Ishikawa (cell line): ENCODE measurements at regions not wholly inside any gene's neighbourhood (a gene's known extent, or its start where the extent isn't known, plus 50 kb on each side); places are given as distances from the start of the nearest gene placed in this dataset.

Experiments used
- CREB1 ChIP-seq: IDR thresholded peaks from 2 replicates; pipeline ENCODE4 v1.6.1; 2012; ENCODE audit warnings: low read depth
- EP300 ChIP-seq: IDR thresholded peaks from 2 replicates; pipeline ENCODE4 v1.6.1; 2012; ENCODE audit warnings: borderline replicate concordance
- FOXM1 ChIP-seq: IDR thresholded peaks from 2 replicates; pipeline ENCODE4 v1.6.1; 2012; ENCODE audit warnings: low read depth, borderline replicate concordance
- MAX ChIP-seq: IDR thresholded peaks from 2 replicates; pipeline ENCODE4 v1.6.1; 2012
- NFIC ChIP-seq: IDR thresholded peaks from 2 replicates; pipeline ENCODE4 v1.6.1; 2012
- TCF12 ChIP-seq: IDR thresholded peaks from 2 replicates; pipeline ENCODE4 v1.6.1; 2012; ENCODE audit warnings: low read depth
- TF ChIP-seq, protein P1 (sequence below): IDR thresholded peaks from 2 replicates; pipeline ENCODE4 v1.6.1; 2012; ENCODE audit warnings: low read depth, mild to moderate bottlenecking

DNA sequence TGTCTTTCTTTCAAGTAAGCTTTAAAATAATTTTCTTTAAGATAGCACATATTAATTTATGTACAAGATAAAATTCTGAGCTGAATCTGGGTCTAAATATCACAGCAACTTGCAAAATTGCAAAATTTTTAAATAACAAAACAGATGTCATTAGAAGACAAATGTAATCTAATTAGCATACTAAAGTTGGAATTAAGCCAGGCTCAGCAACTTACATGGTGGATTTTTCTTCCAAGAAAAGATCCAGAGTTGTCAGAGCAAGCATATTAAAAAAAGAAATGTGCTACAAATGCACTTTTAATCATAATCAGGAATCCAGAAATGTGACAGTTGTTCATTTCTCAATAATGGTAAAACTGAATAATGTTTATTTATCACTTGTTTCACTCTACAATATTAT is 906.9 kb upstream of the INTU start:
- TF ChIP-seq CREB1 (no peak), FOXM1 (no peak), MAX (no peak), TCF12 (no peak), EP300 (no peak), NFIC (no peak)
- TF ChIP-seq, protein P1, sequence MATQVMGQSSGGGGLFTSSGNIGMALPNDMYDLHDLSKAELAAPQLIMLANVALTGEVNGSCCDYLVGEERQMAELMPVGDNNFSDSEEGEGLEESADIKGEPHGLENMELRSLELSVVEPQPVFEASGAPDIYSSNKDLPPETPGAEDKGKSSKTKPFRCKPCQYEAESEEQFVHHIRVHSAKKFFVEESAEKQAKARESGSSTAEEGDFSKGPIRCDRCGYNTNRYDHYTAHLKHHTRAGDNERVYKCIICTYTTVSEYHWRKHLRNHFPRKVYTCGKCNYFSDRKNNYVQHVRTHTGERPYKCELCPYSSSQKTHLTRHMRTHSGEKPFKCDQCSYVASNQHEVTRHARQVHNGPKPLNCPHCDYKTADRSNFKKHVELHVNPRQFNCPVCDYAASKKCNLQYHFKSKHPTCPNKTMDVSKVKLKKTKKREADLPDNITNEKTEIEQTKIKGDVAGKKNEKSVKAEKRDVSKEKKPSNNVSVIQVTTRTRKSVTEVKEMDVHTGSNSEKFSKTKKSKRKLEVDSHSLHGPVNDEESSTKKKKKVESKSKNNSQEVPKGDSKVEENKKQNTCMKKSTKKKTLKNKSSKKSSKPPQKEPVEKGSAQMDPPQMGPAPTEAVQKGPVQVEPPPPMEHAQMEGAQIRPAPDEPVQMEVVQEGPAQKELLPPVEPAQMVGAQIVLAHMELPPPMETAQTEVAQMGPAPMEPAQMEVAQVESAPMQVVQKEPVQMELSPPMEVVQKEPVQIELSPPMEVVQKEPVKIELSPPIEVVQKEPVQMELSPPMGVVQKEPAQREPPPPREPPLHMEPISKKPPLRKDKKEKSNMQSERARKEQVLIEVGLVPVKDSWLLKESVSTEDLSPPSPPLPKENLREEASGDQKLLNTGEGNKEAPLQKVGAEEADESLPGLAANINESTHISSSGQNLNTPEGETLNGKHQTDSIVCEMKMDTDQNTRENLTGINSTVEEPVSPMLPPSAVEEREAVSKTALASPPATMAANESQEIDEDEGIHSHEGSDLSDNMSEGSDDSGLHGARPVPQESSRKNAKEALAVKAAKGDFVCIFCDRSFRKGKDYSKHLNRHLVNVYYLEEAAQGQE: no peak
